OCI-LY1 (cell line): ENCODE measurements at regions not wholly inside any gene's neighbourhood (a gene's known extent, or its start where the extent isn't known, plus 50 kb on each side); places are given as distances from the start of the nearest gene placed in this dataset.

ENCODE experiments used
- EZH2 ChIP-seq: fragments of 200-600 bp; sonication (generic), shearing (Covaris generic); IDR thresholded peaks from 2 replicates; pipeline ENCODE4 v1.8.0; 2017; ENCODE audit warnings: borderline replicate concordance, mixed run types, mild to moderate bottlenecking, antibody characterized with exemption, low read length, moderate library complexity, mixed read lengths
- TF ChIP-seq, protein P1 (sequence below): fragments of 200-600 bp; sonication (generic), shearing (Covaris generic); IDR thresholded peaks from 2 replicates; pipeline ENCODE4 v1.5.1; 2017; ENCODE audit warnings: mild to moderate bottlenecking, antibody characterized with exemption, low read length, moderate library complexity, mixed read lengths

DNA sequence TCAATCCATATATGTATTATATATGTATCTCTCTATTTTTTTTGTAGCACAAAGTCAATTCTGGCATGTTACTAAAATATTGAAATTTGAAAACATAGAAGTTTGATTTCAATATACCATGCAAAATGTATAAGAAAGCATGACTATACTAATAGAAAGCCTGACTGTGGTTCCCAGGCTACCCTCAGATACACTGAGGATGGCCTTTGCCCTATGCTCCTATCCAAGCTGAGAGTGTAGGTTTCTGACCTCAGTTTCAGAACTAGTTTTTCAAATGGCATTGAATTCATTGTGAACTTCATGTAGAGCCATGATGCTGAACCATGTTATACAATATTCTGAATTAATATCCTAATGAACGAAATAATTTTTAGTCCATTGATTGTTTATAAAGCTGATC lies 220.4 kb upstream of the IZUMO3 start:
- TF ChIP-seq, protein P1, sequence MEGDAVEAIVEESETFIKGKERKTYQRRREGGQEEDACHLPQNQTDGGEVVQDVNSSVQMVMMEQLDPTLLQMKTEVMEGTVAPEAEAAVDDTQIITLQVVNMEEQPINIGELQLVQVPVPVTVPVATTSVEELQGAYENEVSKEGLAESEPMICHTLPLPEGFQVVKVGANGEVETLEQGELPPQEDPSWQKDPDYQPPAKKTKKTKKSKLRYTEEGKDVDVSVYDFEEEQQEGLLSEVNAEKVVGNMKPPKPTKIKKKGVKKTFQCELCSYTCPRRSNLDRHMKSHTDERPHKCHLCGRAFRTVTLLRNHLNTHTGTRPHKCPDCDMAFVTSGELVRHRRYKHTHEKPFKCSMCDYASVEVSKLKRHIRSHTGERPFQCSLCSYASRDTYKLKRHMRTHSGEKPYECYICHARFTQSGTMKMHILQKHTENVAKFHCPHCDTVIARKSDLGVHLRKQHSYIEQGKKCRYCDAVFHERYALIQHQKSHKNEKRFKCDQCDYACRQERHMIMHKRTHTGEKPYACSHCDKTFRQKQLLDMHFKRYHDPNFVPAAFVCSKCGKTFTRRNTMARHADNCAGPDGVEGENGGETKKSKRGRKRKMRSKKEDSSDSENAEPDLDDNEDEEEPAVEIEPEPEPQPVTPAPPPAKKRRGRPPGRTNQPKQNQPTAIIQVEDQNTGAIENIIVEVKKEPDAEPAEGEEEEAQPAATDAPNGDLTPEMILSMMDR, result no peak
- TF ChIP-seq EZH2, result no peak
